Progenitor cell of endocrine pancreas (in vitro differentiated cells): ENCODE measurements at regions not wholly inside any gene's neighbourhood (a gene's known extent, or its start where the extent isn't known, plus 50 kb on each side); places are given as distances from the start of the nearest gene placed in this dataset.

Source experiments
- DNase-seq: peaks from one replicate; pipeline ENCODE4 v3.0.0; 2021; ENCODE audit warnings: low spot score; ENCODE audit not compliant: unreplicated experiment
- H3K27ac Mint-ChIP-seq: 2 replicates; pipeline ENCODE4 v1.8.0; 2021; ENCODE audit warnings: mild to moderate bottlenecking, moderate library complexity, mixed read lengths
- H3K27me3 Mint-ChIP-seq: 2 replicates; pipeline ENCODE4 v1.8.0; 2021; ENCODE audit warnings: mixed read lengths
- H3K36me3 Mint-ChIP-seq: 2 replicates; pipeline ENCODE4 v1.8.0; 2022; ENCODE audit warnings: mixed read lengths; ENCODE audit not compliant: insufficient read depth
- H3K4me1 Mint-ChIP-seq: 2 replicates; pipeline ENCODE4 v1.8.0; 2021; ENCODE audit warnings: low read depth, mixed read lengths
- H3K4me3 Mint-ChIP-seq: 2 replicates; pipeline ENCODE4 v1.8.0; 2021; ENCODE audit warnings: low read depth, mild to moderate bottlenecking, moderate library complexity, mixed read lengths
- H3K9me3 Mint-ChIP-seq: 2 replicates; pipeline ENCODE4 v1.8.0; 2021; ENCODE audit warnings: low read depth, mixed read lengths
- TF ChIP-seq, protein P1 (sequence below): fragments of 200-600 bp; sonication (generic); IDR thresholded peaks from one replicate; pipeline ENCODE4 v1.5.0; 2021; ENCODE audit warnings: antibody characterized with exemption, mild to moderate bottlenecking; ENCODE audit not compliant: unreplicated experiment

DNA sequence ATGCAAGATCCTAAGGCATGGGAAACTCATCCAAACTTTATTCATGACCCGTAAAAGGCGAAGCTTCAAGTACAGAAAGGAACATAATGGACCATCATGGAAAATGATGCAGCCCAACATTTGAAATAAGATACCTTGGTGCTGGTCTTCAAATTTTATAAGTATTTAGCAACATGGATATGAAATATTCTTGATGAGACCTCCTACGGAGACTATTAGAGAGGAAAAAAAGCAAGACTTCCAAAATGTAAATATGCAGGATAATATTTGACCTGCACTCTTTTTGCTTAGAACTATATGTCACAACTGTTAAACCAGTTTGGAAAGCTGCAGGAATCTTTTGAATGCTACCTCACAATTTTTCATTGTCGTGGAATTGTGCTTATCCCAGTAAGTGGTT, 168.8 kb upstream of the ARID2 start:
- Mint-ChIP-seq H3K9me3 (peaks cover 6% of the 10 kb centered on the region), H3K4me1 (peaks cover 2% of the 10 kb centered on the region), H3K27me3 (no peaks in the 10 kb centered on the region), H3K27ac (no peak overlapping the region), H3K36me3 (no peaks in the 10 kb centered on the region), H3K4me3 (no peak overlapping the region)
- DNase-seq: no peak
- TF ChIP-seq, protein P1, sequence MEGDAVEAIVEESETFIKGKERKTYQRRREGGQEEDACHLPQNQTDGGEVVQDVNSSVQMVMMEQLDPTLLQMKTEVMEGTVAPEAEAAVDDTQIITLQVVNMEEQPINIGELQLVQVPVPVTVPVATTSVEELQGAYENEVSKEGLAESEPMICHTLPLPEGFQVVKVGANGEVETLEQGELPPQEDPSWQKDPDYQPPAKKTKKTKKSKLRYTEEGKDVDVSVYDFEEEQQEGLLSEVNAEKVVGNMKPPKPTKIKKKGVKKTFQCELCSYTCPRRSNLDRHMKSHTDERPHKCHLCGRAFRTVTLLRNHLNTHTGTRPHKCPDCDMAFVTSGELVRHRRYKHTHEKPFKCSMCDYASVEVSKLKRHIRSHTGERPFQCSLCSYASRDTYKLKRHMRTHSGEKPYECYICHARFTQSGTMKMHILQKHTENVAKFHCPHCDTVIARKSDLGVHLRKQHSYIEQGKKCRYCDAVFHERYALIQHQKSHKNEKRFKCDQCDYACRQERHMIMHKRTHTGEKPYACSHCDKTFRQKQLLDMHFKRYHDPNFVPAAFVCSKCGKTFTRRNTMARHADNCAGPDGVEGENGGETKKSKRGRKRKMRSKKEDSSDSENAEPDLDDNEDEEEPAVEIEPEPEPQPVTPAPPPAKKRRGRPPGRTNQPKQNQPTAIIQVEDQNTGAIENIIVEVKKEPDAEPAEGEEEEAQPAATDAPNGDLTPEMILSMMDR: no peak

DNA sequence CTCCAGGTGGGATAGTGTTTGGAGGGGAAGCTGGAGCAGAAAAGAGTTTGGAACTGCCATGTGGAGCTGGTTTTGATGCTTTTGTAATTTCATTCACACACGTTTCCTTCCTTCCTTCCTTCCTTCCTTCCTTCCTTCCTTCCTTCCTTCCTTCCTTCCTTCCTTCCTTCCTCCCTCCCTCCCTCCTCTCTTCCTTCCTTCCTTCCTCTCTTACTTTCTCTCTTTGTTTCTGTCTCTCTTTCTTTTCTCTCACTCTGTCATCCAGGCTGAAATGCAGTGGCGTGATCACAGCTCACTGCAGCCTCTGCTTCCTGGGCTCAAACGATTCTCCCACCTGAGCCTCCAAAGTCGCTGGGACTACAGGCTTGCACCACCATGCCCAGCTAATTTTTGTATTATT, 168.0 kb upstream of the ARID2 start:
- H3K4me1 Mint-ChIP-seq: peaks cover 8% of the 10 kb centered on the region
- TF ChIP-seq, protein P1: no peak
- H3K4me3 Mint-ChIP-seq: no peak overlapping the region
- H3K36me3 Mint-ChIP-seq: no peaks in the 10 kb centered on the region
- DNase-seq: no peak
- no peak overlapping the region for H3K27ac Mint-ChIP-seq
- peaks cover 6% of the 10 kb centered on the region for H3K9me3 Mint-ChIP-seq
- H3K27me3 Mint-ChIP-seq: no peaks in the 10 kb centered on the region

DNA sequence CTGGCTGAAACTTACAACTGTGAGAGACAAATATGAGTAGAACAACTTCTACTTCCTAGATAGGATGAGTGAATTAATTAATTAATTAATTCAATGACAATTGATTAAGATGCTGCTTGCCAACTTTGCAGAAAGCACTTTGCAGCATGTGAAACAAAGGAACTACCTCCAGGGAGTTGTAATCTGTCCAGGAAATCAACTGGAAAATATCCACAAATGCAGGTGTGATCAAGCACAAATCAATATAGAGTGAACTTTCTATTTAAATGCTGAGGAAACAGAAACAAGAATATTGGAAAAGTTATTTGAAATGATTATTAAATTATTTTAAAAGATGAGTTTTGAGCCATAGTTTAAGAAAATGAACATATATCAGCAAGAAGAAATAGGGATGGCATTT, 163.9 kb upstream of the ARID2 start:
- Mint-ChIP-seq H3K27ac (no peak overlapping the region), H3K9me3 (no peaks in the 10 kb centered on the region)

DNA sequence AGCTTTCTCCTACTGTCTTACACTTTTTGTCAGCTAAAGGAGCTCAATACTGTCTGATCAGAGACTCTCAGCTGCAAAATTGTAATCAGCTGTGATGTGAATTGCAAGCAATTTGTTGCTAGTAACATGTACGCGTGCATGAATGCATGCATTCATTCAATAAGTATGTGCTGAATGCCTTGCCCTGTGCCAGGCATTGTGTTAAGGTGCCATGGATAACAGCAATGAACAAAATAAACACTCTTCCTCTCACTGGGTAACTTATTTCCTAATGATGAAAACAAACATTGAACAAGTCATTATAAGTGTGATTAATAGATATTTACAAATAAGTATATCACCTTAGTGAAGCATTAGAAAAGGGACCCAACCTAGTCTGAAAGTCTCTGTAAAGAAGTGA, 163.2 kb upstream of the ARID2 start:
- Mint-ChIP-seq H3K36me3 (no peaks in the 10 kb centered on the region), H3K27me3 (peaks cover 8% of the 10 kb centered on the region), H3K4me3 (no peak overlapping the region), H3K27ac (no peak overlapping the region), H3K4me1 (peaks cover 11% of the 10 kb centered on the region), H3K9me3 (no peaks in the 10 kb centered on the region)
- TF ChIP-seq, protein P1: no peak
- no peak for DNase-seq

More for the DNA sequence above, 163.9 kb upstream of the ARID2 start:
- peaks cover 8% of the 10 kb centered on the region for H3K27me3 Mint-ChIP-seq
- H3K36me3 Mint-ChIP-seq: no peaks in the 10 kb centered on the region
- H3K4me1 Mint-ChIP-seq: peaks cover 11% of the 10 kb centered on the region
- TF ChIP-seq, protein P1: no peak
- no peak overlapping the region for H3K4me3 Mint-ChIP-seq
- DNase-seq: no peak

DNA sequence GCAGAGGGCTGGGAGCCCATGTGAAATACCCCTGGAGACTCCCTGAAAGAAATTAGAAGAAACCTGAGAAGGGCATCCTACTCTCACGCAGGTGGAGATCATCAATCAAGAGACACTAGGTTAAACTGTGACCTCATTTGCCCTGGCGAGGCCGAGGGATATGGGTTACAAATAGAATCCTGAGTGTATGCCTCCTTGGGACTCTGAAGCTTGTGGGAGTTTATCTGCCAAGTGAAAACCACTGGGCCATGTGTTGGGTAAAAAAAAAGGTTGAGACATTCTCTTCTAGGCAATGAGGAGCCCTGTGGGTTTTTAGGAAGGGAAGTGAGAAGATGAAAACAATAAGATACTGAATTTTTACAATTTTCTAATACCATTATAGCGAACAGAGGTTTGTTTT, 160.7 kb upstream of the ARID2 start:
- TF ChIP-seq, protein P1: no peak
- no peak overlapping the region for H3K4me3 Mint-ChIP-seq
- H3K27me3 Mint-ChIP-seq: peaks cover 8% of the 10 kb centered on the region
- DNase-seq: no peak
- H3K27ac Mint-ChIP-seq: no peak overlapping the region
- H3K36me3 Mint-ChIP-seq: no peaks in the 10 kb centered on the region
- H3K9me3 Mint-ChIP-seq: no peaks in the 10 kb centered on the region
- H3K4me1 Mint-ChIP-seq: peaks cover 18% of the 10 kb centered on the region
